GM19452 (cell line): ENCODE measurements at regions not wholly inside any gene's neighbourhood (a gene's known extent, or its start where the extent isn't known, plus 50 kb on each side); places are given as distances from the start of the nearest gene placed in this dataset.
A peak's percentile ranks its signal among the peaks of the same experiment; 100 is the strongest.
"Not testable (repeated sequence)": the region's sequence is repeated elsewhere in the genome, so short reads cannot be mapped to it uniquely, and the experiment has no call there.

Source experiments
- ATAC-seq: cut with Tn5 transposase; IDR thresholded peaks from one replicate; pipeline ENCODE4 v1.9.1; 2021; ENCODE audit not compliant: unreplicated experiment

DNA sequence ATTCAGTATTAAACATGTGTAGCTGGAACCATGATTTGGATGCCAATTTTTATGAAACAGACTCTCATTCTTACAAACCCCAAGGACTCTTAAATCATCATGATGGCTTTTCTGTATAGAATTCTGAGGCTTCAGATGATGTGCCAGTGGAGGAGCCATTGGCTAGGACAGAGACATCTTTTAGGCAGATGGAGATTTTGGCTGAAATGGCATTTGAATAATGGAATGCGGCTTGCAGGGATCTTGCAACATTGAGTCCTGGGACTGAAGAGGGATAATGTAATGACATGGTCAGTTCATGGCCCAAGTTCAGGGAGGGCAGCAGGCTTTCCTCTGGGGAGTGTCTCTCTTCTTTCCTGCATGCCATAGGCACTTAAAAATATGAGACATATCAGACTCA, 172.4 kb downstream of the ABCA8 start:
- no peak for ATAC-seq

DNA sequence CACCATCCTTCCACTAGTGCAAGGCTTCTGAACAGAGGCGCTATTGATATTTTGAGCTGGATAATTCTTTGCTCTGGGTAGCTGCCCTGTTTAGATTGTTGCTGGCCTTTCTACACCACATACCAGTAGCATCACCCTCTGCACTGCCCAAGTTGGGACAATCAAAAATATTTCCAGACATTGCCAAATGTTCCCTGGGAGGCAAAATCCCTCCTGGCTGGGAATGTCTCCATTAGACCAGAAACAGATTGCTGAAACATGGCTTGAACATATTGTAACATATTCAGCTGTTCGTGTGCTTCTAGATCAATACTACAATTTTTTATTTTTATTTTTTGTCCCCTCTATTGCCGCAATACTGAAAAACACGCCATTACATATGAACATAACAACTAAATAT, 174.6 kb downstream of the ABCA8 start:
- no peak for ATAC-seq

DNA sequence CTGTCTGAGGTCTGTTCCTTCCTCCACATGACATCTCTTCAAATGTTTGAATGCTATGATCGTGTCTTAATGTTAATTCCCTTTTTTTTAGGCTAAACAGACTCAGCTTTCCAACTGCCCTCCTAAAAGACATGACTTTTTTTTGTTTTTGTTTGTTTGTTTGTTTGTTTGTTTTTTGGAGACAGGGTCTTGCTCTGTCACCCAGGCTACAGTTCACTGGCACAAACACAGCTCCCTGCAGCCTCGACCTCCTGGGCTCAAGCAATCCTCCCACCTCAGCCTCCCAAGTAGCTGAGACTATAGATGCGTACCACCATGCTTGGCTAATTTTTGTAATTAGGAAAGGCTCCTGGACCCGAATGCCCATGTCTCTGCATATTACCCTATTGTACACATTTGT, 176.5 kb downstream of the ABCA8 start:
- no peak for ATAC-seq

DNA sequence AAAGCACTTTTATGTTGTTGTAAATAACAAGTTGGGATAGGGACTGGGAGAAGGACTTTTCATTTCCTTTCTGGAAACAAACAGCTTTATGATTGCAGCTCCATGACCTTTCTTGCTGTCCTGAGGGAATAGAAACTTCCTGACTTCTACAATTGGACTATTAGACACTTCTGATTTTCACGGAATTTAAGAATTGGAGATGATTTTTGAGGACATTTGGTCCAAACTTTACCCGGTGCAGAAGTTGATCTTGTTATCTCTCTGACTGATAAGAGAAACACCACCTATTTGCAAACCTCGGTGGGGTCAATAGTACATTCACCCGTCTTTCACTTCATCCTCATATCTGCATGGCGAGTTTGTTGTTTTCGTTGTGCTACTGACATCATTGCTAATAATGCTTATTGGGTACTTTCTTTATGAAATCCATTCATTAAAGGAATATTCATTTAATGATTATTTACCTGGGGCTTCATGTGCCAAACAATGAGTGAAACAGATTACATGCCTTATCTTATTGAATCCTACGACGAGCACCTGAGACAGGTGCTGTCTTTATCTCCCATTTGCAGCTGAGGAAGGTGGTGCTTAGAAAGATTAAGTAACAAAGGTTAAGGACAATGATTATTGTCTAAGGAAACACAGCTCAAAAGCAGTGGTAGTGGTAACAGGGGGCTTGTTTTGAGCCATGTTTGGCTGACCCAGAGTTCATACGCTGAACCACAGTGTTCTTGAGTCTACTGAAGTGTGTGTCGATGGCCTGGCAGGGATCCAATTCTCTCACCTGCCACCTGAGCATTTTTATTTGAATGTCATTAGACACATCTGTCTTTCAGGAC, 176.9 kb upstream of the FAM20A start:
- ATAC-seq, result no peak

DNA sequence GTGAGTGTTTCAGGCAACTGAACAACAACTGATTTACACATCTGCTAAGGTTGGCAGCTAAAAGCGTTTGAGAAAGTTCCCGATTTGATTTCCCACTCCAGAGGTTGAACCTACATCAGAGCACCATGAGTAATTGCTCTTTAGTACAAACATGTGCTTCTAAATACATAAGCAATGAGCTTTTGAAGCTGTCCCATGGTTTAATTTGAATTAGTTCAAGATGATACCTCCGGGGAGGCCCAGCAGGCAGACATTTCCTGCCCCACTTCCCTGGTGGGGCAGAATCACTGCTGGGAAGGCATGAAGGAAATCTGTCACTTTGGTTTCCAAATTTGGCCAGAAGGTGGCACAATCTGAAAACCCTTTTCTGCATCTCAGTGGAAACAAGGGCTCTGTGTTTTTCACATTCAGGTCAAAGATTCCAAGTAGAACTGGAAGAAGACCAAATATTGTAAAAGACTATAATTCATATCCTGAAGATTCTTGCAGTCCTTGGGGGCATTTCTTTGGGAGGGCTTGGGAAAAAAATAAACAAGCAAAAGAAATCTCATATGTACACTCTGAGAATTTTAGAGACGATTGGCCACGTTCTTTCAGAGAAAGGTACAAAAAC, 176.2 kb upstream of the FAM20A start:
- ATAC-seq, result no peak

DNA sequence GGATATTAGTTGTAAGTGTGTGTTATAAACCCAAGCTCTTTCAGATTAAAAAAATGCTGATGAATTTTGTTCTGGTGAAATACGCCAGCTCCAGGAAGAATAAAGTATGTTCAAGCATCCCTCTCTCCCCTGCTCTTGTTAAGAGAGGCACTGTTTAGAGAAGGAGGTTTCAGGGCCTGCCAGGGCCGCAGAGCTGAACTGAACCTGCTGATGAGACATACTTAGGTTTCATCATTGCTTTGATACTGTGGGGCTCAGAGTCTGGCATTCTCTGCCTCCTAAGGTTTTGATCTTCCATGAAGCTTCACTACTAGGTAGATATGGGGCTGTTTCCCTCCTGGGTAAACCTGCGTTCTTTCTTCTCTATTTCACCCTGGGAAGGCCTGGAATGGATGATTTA, 175.3 kb upstream of the FAM20A start:
- ATAC-seq, result no peak

DNA sequence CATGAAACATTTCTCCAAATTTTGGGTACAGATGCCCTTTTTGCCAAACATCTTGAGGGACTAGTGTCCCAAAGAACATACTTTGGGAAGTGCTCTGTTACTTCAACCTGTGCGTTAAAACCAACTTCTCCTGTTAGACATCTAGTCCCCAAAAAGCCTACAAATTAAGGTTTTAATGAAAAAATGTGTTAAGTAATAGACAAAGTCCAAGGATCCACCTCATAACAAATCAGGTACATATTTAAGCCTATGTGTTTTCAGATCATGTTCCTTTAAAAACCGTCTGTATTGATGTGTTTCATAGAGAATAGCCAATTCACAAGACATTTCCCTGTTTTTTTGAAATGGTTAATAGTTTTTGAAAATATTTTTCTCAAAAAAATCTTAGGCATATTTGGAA, 174.8 kb upstream of the FAM20A start:
- ATAC-seq, result no peak

DNA sequence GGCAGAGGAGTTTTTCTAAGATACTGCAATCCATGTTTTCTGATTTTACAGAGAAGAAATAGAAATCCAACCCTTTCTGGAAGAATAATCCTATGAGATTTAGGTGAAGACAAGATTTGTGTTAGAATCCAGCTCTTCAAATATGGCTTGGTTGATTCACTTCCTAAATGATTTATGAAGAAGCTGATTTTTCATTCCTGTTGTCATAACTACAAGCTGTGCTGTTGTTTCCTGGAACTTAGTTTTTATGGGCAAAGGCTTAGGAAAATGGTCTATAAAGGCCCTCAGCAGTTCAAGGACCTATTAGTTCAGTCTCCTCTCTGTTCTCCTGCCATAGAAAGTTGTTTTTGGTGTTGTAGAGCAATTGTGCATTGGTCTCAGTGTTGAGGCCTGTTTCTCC, 174.2 kb upstream of the FAM20A start:
- no peak for ATAC-seq

DNA sequence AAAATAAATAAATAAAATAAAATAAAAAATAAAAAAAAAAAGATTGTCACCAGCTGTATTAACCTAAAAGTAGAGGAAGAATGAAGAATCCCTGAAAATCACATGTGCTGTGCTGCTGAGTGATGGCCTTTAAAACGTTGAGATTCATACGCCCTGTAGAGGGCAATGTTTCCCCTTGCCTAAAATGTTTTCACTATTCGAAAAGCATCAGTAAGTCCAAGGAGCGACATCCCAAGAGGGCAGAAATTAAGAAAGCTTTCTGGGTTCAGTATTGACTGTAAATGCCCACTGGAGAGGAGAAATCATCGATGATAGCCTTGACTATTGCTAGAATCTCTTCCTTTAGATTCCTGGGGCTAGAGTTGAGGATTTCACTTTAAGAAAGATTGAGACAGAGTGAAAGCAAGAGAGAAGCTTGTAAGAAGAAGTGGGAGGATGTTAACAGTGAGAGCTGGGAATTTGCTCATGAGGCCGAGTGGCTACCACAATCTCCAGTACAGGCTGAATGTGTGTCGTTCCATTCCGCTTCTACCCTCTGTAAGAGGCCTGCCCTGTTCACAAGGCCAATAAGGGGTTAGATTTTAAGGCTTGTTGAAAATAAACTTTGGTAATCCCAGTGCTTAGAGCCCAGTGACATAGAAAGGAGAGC, 170.8 kb upstream of the FAM20A start:
- peak; percentile 53 for ATAC-seq

DNA sequence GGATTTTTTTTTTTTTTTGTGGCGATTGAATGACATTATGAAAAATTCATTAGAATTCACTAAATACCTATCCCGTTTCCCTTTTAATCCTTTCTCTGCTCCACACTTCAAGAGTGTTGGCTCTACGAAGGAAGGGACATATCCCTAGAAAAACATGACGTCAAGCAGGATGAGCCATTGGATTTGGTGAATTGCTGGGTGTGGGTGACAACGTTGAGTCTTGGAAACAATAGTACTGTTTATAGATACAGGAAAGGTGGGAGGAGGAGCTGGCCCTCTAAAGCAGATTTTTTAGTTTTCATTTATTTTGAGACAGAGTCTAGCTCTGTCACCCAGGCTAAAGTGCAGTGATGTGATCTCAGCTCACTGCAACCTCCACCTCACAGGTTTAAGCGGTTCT, 167.6 kb upstream of the FAM20A start:
- no peak for ATAC-seq

DNA sequence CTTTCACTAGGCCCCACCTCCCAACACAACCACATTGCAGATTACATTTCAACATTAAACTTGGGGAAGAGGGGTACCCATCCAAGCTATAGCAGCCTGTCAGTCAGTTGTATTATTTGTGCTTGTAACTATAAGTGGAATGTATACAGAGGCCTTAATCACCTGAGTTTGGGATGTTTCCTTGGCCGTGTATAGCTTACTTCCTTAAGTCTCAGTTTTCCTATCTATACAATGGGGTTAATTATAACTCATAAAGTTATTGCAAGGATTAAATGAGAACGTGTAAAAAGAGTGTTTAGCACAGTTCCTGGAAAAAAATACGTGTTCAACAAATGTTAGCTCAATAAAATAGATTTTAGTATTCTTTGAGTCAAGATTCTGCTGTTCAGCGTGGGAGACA, 165.5 kb upstream of the FAM20A start:
- ATAC-seq, result no peak

DNA sequence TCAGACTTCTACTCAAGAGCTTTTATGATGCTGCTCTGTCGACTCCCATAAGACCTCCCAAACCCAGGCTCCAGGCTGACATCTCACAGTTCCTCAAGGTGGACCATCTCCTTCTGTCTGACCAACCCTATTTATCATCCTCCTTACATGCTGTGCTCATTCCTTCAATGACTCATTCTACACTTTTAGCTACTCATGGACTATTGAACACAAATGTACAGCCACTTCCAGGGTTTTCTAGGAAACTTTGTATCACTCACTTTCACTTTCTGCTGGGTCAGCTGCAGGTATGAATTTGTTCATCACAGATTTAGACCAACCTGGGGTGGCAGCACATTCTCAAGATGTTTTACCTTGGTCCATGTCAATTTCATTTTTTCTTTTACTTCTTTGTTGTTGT, 162.4 kb upstream of the FAM20A start:
- no peak for ATAC-seq

DNA sequence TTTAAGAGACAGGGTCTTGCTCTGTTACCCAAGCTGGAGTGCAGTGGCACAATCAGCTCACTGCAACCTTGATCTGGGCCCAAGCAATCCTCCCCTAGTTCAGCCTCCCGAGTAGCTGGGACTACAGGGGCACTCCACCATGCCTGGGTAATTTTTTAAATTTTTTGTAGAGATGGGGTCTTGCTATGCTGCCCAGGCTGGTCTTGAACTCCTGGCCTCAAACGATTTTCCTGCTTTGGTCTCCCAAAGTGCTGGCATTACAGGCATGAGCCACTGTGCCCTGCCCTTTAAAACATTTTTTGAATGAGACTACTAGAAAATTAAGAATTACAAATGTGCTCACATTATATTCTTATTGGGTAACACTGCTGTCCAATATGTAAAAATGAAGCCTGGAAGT, 161.7 kb upstream of the FAM20A start:
- ATAC-seq, result no peak

DNA sequence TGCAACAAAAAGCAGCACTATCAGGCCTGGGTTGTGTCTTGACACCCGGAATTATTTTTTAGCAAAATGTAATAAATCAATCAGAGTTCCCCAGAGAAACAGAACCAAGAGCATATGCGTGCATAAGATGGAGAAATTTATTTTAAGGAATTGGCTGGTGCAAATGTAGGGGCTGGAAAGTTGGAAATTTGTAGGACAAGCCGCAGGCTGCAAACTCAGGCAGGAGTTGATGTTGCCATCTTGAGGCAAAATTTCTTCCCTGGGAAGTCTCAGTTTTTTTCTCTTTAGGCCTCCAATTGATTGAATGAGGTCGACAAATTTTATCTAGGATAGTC, 158.9 kb upstream of the FAM20A start:
- no peak for ATAC-seq

DNA sequence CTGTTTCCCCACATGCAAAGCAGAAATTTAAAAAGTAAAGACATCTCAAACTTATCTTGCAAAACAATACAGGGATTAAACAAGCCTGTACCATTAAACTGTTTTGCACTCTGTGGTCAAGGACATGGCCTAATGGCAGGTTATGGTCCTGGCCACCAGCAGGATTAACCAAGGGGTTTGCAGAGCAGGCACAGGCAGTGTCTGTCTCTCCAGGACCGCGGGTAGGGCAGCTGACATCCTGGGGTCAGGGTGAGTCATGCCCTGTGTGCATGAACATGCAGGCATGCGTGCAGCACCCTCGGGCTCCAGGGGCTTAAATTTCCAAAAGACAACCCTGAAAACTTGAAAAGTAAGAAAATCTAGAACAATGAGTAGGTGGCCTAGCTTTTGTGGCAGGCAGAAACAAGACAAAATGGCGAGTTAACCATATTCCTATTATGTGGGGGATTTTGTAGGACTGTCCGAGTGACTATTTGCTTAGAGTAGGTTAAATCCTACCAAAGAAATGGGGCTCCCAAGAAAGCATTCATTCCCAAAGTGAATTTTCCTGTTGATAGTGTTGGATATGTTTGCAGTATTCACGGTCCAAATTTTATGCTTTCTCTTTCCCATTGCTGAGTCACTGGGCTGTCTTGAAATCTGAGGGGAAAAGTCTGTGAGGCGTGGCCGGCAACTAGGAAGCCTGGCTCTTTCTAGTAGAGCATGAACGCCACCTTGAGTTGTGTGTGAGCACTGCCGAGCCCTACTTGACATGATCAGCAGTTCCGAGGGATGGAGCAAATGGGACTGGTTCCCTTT, 158.4 kb upstream of the FAM20A start:
- peak; percentile 90 for ATAC-seq

DNA sequence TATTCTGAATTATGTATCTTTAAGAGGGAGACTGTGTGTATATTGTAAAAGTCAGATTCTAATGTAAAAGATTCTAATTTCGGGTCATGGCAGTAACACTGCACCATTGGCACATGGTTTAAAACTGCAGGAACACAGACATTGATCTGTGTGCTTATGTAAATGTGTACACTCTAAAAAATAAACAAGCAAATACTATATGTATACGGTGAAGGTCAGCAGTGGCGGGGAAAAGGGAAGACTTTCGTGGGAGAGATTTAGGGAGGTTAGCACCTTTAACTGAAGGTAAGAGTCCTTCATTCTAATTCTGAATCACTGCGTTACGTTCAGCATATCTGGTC, 157.8 kb upstream of the FAM20A start:
- no peak for ATAC-seq

DNA sequence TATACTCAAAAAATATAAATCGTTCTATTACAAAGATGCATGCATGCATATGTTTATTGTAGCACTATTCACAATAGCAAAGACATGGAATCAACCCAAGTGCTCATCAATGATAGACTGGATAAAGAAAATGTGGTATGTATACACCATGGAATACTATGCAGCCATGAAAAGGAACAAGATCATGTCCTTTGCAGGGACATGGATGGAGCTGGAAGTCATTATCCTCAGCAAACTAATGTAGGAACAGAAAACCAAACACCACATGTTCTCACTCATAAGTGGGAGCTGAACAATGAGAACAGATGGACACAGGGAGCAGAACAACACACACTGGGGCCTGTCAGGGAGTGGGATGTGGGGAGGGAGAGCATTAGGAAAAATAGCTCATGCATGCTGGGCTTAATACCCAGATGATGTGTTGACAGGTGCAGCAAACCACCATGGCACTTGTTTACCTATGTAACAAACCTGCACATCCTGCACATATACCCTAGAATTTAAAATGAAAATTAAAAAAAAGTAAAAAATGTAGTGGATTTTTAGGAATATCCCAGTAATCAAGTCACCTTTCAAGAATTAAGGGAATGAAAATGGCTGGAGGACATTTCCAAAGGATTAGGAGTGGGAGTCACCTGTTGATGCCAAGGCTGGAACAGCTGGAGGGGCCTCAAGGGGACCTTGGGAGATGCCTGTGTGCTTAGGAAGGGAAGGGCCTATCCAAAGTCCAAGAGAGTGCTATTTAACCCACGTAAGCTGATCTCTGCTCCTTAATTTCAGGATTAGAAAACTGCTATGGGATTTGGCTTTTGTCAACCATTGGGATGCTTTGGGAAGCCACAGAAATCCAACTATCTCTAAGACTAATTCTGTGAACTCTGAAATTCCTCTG, 156.9 kb upstream of the FAM20A start:
- not testable (repeated sequence) for ATAC-seq

DNA sequence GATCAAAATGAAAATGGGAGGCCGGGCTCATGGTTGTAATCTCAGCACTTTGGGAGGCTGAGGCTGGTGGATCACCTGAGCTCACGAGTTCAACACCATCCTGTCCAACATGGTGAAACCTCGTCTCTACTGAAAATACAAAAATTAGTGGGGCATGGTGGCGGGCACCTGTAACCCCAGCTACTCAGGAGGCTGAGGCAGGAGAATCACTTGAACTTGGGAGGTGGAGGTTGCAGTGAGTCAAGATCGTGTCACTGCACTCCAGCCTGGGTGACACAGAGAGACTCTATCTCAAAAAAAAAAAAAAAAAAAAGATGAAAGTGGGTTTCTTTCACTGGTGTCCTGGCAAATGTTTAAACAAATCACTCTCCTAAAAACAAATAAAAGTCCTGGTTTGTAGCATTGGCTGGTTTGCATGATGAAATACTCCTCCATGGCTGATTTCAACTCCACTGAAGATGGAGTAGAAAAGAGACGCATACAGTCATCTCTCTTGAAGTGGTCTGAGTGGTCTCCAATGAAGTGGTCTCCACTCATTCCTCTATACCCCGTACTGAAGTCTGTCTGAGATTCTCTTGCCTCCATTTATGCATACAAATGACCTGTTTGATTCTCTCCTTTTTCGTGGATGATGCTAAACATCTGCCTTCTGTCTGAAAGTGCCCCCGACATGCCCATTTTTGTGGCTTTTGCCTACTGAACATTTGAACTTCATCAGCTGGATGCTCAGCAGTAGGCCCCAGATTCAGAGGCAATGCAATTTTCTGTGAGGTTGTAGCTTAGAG, 153.0 kb upstream of the FAM20A start:
- no peak for ATAC-seq

DNA sequence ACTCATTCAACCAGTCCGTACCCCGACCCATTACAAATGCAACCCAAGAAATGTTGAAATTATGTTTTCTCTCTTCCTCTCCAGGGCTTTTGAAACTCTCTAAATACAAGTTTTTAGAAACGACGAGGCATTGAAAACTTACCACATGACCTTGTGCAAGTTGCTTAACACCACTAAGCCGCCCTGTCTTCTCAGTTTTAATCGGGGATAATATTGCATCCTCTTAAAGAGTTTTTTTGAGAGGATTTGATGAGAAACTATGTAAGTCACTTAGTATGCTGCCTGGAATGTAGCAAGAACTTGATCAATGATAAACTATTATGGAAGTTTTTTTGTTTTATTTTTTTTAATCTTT, 149.0 kb upstream of the FAM20A start:
- ATAC-seq, result no peak
